ENCODE measurements at regions not wholly inside any gene's neighbourhood (a gene's known extent, or its start where the extent isn't known, plus 50 kb on each side); places are given as distances from the start of the nearest gene placed in this dataset.
"Not testable (repeated sequence)": the region's sequence is repeated elsewhere in the genome, so short reads cannot be mapped to it uniquely, and the experiment has no call there.

DNA sequence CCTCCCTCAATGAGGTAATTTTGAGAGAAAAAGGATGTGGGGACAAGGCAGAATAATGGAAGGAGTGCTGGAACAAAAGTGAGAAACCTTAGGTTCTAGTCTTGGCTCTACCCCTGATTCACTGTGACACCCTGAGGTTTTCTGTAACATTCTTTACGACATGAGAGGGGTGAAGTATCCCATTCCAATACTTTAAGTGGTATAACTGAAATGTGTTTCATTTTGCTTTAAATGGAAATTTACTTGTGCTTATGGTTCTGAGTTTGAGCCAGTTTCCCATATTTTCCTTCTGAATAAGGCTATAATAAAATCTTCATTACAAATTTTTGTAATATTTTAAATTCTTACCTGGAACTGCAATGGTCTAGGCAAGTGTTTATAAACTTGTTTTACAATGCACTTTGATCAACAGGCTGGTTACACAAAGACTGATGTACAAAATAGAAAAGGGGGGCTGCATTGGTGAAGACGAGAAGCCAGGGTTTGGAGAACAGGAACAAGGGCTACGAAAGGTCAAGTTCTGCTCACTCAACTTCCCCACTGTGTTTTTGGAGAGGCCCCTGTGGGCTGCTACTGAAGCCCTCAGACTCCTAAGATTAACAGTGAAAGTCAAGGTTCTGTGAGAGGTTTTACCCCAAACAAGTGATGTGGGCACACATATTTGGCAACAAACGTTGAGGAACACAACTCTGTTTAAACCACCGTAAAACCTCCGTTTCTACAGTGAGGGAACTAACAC lies 171.9 kb upstream of the ELL2 start:
- DNase-seq (ENCODE audit: low spot score): no peak

DNA sequence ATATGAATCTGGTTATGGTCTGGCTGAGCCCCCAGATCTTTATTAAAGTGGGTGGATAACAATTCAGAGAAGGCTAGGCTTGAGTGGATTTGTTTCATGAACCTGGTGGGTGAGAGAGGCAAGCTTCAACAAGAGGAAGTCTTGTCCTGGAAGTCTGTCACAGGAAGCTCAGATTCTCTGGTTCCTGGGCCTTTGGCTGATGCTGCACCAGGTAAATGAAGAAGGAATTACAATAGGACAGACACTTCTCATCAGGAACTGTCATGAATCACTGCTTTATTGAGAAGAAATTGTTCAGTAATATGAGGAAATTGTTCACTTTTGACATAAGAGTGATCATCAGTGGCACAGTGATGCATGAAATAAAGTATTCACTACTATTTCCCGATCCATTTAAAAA lies 167.6 kb upstream of the ELL2 start:
- DNase-seq (ENCODE audit: low spot score): no peak

DNA sequence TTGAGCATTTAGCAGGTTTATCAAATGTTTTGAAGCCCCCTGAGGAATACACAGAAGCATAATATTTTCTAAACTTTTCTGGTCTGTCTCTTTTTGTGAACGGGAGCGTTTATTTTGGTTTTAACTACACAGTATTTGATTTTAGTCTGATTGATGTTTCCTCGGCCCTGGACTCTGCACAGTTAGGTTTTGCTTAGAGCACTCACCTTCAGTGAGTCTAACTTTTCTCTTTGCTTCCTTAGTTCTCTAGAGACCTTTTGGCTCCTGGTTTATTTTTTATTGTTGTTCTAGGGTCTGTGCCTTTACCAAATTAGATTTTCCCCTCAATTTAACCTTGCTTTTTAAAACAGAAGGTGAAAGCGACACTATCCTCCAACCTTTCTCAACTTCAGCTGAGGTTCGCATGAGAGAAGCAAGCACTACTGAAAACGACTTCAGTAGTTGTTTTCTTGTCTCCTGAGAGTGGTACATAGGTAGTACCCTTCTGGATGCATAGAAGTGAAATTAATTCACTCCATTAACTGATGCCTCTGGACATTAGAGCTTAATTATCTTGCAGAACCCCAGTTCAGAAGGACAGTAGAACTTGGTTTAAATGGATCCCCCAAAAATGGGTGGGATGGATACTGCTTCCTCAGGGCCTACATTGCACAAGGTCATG lies 166.7 kb upstream of the ELL2 start:
- no peak for DNase-seq (ENCODE audit: low spot score)

DNA sequence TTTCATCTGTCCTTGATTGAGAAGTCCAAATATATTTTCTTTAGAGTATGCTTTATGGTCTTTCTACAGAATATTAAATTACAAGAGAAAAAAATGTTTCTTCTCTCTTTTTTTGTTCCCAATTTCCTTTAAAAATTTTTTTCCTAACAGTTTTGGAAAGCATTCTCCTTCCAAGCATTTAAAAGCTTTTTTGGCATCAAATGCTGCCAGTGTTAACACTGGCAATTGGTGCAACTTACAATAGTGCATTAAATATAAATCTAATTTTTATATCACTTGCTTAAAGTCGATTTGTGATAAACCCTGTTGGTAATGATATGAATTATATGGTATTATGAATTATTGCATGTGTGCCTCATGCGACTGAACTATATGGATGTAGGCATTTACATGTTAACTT lies 165.9 kb upstream of the ELL2 start:
- DNase-seq (ENCODE audit: low spot score): no peak

DNA sequence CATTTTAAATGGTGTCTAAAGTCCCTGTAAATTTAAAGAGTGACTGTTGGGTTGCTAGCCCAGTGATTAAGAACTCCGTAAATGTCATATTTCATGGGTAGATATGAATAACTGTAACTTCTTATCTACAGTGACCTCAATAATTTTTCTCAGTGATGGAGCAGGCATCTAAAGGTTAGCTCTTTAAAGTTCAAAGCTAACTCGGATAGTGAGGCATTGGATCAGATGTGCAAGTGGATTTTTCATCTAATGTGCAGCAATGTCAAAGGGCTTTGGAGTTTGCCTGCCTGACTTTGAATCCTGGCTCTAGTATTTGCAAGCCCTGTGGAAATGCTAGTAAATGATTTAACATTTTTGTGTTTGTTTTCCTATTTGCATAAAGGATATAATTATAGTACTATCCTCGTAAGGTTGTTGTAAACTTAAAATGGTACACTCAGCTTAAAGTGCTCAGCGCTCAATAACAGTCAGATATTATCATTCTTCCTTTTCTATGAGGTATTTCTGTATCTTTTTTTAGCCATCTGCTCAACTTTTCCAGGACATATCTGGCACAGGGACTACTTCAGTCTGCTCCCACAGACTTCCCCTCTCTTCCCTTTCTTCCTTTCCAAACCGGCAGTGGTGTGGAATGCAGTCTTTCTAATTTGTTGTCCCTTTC lies 163.7 kb upstream of the ELL2 start:
- DNase-seq (ENCODE audit: low spot score): no peak

DNA sequence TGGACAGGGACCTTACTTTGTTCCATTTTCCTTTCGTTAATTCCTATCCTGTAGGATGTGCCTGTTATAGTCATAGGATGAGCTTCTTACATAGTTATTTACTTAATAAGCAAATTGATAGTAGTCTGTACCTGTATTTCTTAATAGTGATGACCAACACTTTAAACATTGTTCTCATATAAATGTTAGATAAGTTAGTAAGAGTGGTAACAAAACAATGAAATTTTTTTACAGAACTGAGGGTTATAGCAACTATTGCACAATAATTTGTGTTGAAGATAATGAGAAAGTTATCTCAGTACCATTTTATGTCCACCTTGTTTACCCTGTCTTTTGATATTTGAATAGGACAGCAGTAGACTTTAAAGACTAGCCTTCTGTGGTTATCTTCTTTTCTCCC lies 162.9 kb upstream of the ELL2 start:
- DNase-seq (ENCODE audit: low spot score): no peak

DNA sequence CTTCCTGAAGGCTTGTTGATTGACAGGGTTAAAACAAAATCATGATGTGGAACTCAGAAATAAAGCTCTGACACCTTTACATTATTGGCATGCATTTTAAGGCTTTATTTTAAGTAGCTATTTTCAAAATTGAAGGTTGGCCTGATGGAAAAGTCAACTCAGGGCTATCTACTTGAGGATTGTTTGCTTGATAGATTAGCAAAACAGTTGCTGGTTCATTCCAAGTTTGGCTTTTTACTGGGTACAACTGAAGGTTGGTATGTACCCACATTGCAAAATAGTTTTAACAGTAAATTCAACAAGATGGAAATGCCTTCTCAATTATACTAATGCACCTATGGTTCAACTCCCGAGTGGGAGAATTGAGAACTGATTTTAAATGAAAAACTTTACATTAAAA lies 161.8 kb upstream of the ELL2 start:
- no peak for DNase-seq (ENCODE audit: low spot score)

DNA sequence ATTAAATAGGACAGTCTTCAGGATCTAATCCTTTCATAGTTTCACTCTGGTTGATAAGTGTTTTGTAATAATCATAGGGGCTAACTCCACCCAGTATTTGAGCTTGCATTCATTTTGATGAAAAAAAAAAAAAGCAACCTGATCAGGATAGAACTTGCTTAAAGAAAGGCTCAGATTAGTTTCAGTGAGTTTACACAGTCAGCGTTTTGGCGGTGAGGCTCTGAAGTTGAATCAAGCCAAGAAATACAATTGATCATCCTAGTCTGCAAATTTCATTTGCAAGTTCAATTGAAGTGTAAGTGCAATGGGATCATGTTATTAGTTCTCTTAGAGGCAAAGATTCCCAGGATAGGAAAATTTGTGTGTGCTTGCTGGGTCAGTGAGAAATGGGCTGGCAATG lies 159.7 kb upstream of the ELL2 start:
- no peak for DNase-seq (ENCODE audit: low spot score)

DNA sequence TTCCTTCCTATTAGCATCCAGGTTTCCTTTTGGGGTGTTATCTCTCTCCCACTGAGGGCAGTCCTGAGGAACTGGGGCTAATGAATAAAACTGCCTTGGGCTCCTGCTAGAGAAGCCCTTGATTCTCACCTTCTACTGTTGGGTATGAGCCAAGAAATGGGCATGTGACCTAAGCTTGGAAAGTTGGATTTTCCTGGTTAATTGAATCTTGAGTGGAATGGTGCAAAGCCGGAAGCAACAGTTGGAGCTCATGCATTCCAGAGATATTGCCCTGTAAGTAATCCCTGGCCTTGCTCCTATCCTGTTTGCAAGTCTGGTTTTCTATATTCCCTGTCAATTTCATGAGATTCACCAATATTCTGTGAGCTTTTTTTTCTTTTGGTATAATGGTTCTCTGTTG lies 158.5 kb upstream of the ELL2 start:
- DNase-seq (ENCODE audit: low spot score): no peak

DNA sequence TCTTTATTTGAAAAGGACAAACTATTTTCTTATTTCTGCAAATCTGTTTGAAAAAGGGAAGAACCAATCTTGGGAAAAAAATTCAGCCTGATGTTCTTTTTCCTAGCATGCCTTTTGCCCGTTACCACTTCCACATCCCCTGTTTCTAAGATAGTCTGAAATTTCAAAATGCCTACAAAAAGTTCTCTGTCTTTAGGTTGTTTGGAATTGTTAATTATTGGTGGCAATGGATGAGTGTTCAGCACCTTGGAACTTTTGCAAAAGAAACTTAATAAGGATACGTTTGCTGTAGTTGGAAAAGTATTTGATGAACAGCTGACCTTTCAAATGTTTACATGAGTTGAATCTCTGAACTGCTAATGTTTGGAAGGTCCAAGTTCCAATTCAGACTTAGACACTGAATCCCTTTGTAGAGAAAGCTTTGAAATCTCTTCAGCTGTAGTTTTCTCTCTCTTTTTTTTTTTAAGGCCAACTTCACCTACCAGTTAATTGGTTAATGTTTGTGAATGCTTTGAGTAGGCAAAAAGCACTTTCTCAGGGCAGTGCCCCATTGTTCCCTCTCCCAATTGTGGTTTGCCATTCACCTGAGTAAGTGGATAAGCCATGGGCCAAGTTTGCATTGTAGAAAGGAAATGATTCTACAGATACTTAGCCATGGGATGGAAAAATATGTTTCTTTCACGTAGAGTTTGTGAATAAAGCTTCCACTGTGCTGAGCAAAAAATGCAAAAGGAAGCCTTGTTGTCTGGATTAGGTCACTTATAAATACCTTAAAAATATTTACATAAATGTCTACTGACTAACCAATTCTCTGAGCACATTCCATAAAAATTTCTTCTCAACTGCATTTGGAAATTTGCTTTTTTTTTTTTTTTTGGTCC lies 156.4 kb upstream of the ELL2 start:
- DNase-seq (ENCODE audit: low spot score): no peak

DNA sequence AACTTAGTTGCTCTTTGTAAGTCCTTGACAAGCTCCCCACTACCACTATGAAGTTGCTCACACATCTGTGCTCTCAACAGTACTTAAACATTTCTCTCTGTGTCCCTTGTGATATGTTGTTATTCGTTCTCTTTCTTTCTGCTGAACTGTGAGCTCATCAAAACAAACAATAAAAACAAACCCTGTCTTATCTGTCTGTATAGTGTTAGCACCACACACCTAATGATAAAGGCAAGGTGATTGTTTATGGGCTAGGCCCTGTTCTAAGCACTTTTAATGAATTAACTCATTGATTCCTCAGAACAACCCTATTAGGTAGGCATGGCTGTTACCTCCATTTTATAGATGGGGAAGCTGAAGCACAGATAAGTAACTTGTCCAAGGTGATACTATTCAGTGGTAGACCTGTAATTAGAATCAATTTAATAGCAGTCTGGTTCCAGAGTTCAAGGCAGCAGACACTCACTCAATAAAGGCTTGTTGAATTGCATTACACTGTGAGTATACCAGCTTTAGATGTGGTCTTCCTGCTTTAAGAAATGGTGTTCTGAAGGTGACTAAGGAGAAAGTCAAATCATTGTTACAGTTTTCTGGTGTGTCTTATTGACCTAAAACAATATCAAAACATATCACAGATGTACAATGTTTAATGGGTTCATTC lies 153.6 kb upstream of the ELL2 start:
- DNase-seq (ENCODE audit: low spot score): no peak

DNA sequence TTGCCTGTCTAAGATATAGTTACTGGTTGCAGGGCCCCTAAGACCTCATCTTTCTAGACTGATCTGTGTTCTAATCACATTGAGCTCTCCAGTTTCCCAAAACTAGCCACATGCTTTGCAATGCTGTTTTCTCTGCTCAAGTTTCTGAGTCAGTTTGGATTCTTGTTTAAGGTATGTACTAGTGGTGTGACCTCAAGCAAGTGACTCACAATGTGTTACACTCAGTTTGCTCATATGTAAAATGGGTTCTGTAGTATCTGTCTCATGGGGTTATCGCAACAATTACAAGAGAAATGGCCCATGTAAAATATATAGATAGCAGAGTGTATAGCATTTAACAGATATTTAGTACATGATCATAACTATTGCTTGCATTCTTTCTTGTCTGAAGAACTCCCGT lies 153.1 kb upstream of the ELL2 start:
- no peak for DNase-seq (ENCODE audit: low spot score)

DNA sequence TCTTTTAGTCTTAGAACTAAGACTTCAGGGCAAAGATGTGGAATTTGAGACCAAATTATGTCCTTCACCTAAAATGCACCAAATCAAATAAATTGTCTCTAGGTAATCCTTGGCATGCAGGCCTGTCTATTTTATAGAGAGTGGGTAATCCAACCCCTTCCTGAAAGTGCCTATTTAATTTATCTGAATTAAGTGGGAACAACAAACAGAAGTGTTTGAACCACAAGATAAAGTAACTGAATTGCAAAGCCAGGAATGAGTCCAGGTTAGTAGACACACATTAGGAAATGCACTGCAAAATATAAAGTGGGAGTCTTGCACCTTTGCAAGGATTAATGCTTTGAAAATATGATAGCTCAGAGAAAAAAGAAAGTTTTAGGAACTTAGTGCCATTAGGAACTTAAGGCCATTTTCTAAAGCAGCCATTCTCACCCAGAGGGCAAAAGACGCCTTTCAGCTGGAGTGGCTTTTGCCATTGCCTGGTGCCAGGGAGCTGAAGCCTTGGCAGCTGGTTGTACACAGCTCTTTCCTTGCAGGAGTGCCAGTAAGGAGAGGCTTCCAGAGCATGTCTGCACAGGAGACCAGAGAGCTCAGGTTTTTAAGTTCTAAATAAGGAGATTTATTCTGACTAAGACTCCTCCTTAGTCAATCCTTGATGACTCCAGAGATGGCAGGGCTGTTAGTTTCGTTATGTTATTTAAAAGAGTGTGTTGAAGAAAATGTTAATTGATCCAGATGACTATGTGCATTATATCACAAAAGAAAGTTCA lies 151.7 kb upstream of the ELL2 start:
- DNase-seq (ENCODE audit: low spot score): peak; percentile 24

DNA sequence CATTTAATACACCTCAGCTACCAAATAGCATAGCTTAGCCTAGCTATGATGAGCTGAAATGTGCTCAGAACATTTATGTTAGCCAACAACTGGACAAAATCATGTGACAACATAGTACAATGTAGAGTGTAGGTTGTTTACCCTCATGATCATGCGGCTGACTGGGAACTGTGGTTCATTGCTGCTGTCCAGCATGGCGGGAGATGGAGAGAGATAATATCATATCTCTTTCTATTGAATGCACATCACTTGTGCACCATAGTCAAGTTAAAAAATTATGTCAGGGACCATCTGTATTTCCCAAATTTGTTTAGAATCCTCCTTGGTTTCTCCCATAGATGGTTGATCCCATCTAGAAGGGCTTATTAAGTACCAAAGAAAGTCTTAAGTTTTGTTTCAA lies 151.1 kb upstream of the ELL2 start:
- no peak for DNase-seq (ENCODE audit: low spot score)

DNA sequence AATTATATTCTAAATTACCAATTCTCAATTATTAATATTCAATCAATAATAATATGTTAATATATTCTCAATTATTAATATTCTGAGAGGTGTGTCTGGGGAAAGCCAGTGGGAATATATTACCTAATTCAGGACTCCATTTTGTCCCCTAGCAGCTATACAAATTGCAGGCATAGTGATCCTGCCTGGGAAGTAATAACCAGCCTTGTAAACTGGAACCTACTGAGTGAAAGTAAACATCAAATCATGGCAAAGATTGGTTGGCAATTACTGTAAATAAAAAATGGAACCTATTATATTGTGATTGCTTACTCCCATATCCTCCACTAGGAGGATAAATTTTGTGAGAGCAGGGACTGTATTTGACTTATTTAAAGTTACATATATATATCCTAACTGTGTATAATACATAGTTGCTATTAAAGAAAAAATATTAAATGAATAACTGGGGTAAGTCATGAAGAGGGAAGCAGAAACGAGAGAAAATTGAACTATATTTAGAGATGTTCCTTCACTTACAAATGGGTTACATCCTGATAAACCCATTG lies 150.5 kb upstream of the ELL2 start:
- no peak for DNase-seq (ENCODE audit: low spot score)

DNA sequence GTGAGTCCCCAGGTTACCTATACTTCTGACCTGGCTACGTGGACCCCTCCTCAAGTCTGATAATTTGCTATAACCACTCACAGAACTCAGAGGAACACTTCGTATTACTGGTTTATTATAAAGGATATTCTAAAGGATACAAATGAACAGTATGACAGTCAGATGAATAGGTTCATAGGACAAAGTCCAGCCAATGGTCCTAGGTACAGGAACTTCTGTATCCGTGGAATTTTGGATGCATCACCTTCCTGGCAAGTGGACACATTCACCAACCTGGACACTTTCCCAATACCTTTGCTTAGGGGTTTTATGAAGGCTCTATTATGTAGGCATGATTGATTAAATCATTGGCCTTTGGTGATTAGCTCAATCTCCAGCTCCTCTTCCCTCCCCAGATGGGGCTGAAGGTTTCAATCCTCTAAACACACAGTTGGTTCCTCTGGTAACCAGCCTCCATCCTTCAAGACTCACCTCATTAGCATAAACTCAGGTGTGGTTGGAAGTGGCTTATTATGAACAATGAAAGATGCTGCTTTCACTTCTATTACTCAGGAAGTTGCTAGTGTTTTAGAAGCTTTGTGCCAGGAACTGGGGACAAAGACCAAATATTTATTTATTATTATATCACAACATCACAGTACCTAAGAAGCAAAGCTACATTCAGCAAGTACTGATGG lies 149.6 kb upstream of the ELL2 start:
- no peak for DNase-seq (ENCODE audit: low spot score)

DNA sequence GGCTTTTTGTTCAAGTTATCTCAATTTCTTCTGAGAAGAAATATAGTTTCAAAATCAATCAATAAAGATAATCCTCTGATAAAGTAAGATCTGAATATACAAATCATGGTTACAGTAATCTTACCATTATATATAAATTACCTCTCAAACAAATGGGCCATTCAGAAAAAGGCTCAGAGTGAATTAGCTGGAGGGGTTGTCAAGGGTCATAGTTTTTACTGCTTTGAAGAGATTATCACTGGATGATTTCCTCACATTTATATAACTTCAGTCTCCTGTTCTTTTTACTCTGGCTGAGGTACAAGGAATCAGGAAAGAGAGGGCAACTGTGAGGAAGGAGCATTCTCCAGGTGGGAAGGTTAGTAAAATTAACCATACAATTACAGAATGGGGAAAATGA lies 148.6 kb upstream of the ELL2 start:
- no peak for DNase-seq (ENCODE audit: low spot score)

DNA sequence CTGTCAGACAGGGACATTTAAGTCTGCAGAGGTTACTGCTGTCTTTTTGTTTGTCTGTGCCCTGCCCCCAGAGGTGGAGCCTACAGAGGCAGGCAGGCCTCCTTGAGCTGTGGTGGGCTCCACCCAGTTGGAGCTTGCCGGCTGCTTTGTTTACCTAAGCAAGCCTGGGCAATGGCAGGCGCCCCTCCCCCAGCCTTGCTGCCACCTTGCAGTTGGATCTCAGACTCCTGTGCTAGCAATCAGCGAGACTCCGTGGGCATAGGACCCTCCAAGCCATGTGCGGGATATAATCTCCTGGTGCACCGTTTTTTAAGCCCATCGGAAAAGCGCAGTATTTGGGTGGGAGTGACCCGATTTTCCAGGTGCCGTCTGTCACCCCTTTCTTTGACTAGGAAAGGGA lies 147.0 kb upstream of the ELL2 start:
- not testable (repeated sequence) for DNase-seq (ENCODE audit: low spot score)

DNA sequence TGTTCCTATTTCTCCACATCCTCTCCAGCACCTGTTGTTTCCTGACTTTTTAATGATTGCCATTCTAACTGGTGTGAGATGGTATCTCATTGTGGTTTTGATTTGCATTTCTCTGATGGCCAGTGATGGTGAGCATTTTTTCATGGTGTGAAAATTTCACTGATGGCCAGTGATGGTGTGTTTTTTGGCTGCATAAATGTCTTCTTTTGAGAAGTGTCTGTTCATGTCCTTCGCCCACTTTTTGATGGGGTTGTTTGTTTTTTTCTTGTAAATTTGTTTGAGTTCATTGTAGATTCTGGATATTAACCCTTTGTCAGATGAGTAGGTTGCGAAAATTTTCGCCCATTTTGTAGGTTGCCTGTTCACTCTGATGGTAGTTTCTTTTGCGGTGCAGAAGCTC lies 142.2 kb upstream of the ELL2 start:
- DNase-seq (ENCODE audit: low spot score): not testable (repeated sequence)

DNA sequence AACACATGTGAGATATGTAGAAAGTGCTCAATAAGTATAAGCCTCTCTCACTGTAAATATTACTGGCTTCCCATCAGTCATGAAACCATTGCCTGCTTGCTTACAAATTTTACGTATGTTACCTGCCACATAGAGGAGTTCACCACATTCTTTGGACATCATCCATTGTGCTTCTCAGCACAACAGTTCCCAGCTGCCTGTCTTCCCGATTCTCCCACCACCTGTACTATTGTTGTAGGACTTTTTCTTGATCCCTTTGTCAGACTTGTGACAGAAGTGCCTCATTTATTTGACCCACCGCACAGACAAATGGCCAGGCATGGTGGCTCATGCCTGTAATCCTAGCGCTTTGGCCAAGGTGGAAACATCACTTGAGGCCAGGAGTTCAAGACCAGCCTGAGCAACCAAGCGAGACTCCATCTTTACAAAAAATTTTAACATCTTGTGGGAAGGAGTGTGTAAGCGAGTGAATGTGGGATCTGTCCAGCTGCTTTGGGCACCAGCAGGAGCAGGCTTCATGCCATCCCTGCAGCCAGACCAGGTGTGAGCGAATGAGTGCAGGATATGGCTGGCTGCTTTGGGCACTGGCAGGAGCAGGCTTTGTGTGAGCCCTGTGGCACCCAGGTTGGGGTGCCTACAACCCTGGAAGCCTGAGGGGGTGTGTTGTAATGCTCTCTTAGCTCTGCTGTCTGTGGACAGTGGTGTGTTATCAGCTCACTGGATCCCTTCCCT lies 139.9 kb upstream of the ELL2 start:
- DNase-seq (ENCODE audit: low spot score): no peak

Data from pons (tissue), 1 donor.